Psoas muscle (tissue), 7 donors: ENCODE measurements at regions not wholly inside any gene's neighbourhood (a gene's known extent, or its start where the extent isn't known, plus 50 kb on each side); places are given as distances from the start of the nearest gene placed in this dataset.

Experiments used
- ATAC-seq, 4 donors: fragments of 200-7000 bp; cut with Tn5 transposase; one replicate each; pipeline ENCODE4 v1.9.1; 2020; ENCODE audit warnings: moderate library complexity in 3 of 4, mild to moderate bottlenecking in 2 of 4
- DNase-seq, 2 donors: peaks; one replicate each; pipeline ENCODE4 v3.0.0-alpha.2; 2020
- H3K27ac ChIP-seq: fragments of 200-600 bp; one replicate; pipeline ENCODE4 v1.8.0; 2022
- H3K27me3 ChIP-seq, 3 donors: fragments of 200-600 bp in 1 of 3; one replicate each; pipeline versions ENCODE4 v1.6.1 to v1.8.0; 2013 to 2022; ENCODE audit warnings: low read length in 2 of 3, mild to moderate bottlenecking in 2 of 3, moderate library complexity in 1 of 3; ENCODE audit not compliant: insufficient read depth in 3 of 3
- H3K36me3 ChIP-seq, 2 donors: fragments of 200-600 bp in 1 of 2; one replicate each; pipeline versions ENCODE4 v1.6.1 to v1.8.0; 2013 to 2022; ENCODE audit warnings: low read depth in 1 of 2, mild to moderate bottlenecking in 1 of 2, moderate library complexity in 1 of 2; ENCODE audit not compliant: insufficient read depth in 1 of 2
- H3K4me1 ChIP-seq: fragments of 200-600 bp; one replicate; pipeline ENCODE4 v1.8.0; 2022
- H3K4me3 ChIP-seq: fragments of 200-600 bp; one replicate; pipeline ENCODE4 v1.8.0; 2022; ENCODE audit warnings: mild to moderate bottlenecking
- H3K9me3 ChIP-seq: fragments of 200-600 bp; one replicate; pipeline ENCODE4 v1.8.0; 2022
- CTCF ChIP-seq: fragments of 200-600 bp; IDR thresholded peaks from one replicate; pipeline ENCODE4 v1.8.0; 2022; ENCODE audit warnings: antibody characterized with exemption
- WGBS, 3 donors: extraction: QIAGEN DNeasy Blood & Tissue Kit; methylation state at CpG; one replicate each; pipeline versions ENCODE4 v1.1.6 to v1.1.7; 2013; 5-methylcytosine and 5-hydroxymethylcytosine counted together
- intact Hi-C, 2 donors: fragments of 100-400 bp; cut with DNase I; formaldehyde crosslinking; loops; one replicate each; pipeline versions ENCODE4 v1.11.0 to v1.14.2; 2022
- donor health status: healthy with polysubstance abuse.
- donor health status: DM: no; HTN: no; CAD: no; lungs with moderate emphysema.
- donor health status: Bipolar disorder and iron deficiency.
- donor health status: healthy.
- donor health status: DM: yes; HTN: yes; CAD: no.
- donor health status: DM: no; HTN: no; CAD: no.
- donor health status: DM: yes; HTN: yes; CAD: no.

GRCh38 chr1:232221802-232222499, 408.0 kb downstream of the SIPA1L2 start:
- WGBS, 3 donors, result 79 to 96% (median 87%) methylated on average over 3 of the region's 3 CpGs
- no peaks in the 10 kb centered on the region for H3K4me1 ChIP-seq
- H3K9me3 ChIP-seq, result no peaks in the 10 kb centered on the region
- no peaks in the 10 kb centered on the region for H3K36me3 ChIP-seq
- no peak overlapping the region for H3K27ac ChIP-seq
- TF ChIP-seq CTCF, result no peak
- intact Hi-C loops, result no loop called here
- H3K27me3 ChIP-seq, result no peaks in the 10 kb centered on the region
- peak in 2 of 4 donors; percentile 30 to 73 for ATAC-seq
- no peak for DNase-seq
- H3K4me3 ChIP-seq, result no peak overlapping the region

GRCh38 chr1:232218955-232219865, 410.7 kb downstream of the SIPA1L2 start:
- Histone ChIP-seq H3K9me3 (no peaks in the 10 kb centered on the region), H3K27me3 (no peaks in the 10 kb centered on the region), H3K27ac (no peak overlapping the region), H3K36me3 (no peaks in the 10 kb centered on the region), H3K4me1 (no peaks in the 10 kb centered on the region), H3K4me3 (no peak overlapping the region)
- 31 to 52% (median 47%) methylated on average over 7 of the region's 7 CpGs for WGBS, 3 donors
- intact Hi-C loops, result no loop called here
- DNase-seq, result peak in 1 of 2 donors; percentile 15
- no peak for ATAC-seq
- no peak for TF ChIP-seq CTCF

GRCh38 chr1:232213928-232214327, 416.0 kb downstream of the SIPA1L2 start:
- DNase-seq (no peak), ATAC-seq (no peak)
- no peaks in the 10 kb centered on the region for H3K4me1 ChIP-seq
- H3K27ac ChIP-seq, result no peak overlapping the region
- H3K36me3 ChIP-seq, result no peaks in the 10 kb centered on the region
- H3K4me3 ChIP-seq, result no peak overlapping the region
- H3K9me3 ChIP-seq, result no peaks in the 10 kb centered on the region
- intact Hi-C loops, result no loop called here
- H3K27me3 ChIP-seq, result no peaks in the 10 kb centered on the region
- 31 to 46% (median 43%) methylated on average over 1 of the region's 1 CpG for WGBS, 3 donors
- TF ChIP-seq CTCF, result no peak

GRCh38 chr1:232212253-232212652, 417.7 kb downstream of the SIPA1L2 start:
- Histone ChIP-seq H3K9me3 (no peaks in the 10 kb centered on the region), H3K27ac (no peak overlapping the region), H3K27me3 (no peaks in the 10 kb centered on the region), H3K4me3 (no peak overlapping the region), H3K36me3 (no peaks in the 10 kb centered on the region), H3K4me1 (no peaks in the 10 kb centered on the region)
- no peak for TF ChIP-seq CTCF
- intact Hi-C loops, result no loop called here
- ATAC-seq (no peak), DNase-seq (no peak)
- 66 to 74% (median 68%) methylated on average over 1 of the region's 1 CpG for WGBS, 3 donors
